Thyroid gland (tissue), 4 donors: ENCODE measurements at regions not wholly inside any gene's neighbourhood (a gene's known extent, or its start where the extent isn't known, plus 50 kb on each side); places are given as distances from the start of the nearest gene placed in this dataset.

Source experiments
- DNase-seq, 2 donors: peaks; one replicate each; pipeline ENCODE4 v3.0.0-alpha.2; 2019
- H3K27ac ChIP-seq, 3 donors: fragments of 200-600 bp; sonication (generic); 1 replicate in 2 of 3; 2 replicates in 1 of 3; pipeline ENCODE4 v1.5.1; 2016 to 2019; ENCODE audit warnings: mild to moderate bottlenecking in 1 of 3, moderate library complexity in 1 of 3
- H3K27me3 ChIP-seq: fragments of 200-600 bp; sonication (generic); one replicate; pipeline ENCODE4 v1.5.1; 2019
- H3K36me3 ChIP-seq, 2 donors: fragments of 200-600 bp; sonication (generic); one replicate each; pipeline ENCODE4 v1.5.1; 2016 to 2019
- H3K4me1 ChIP-seq, 2 donors: fragments of 200-600 bp; sonication (generic); one replicate each; pipeline ENCODE4 v1.5.1; 2017 to 2019
- H3K4me3 ChIP-seq, 3 donors: fragments of 200-600 bp; sonication (generic); replicated peaks in 1 of 3; 1 replicate in 2 of 3; 2 replicates in 1 of 3; pipeline ENCODE4 v1.5.1; 2016; ENCODE audit warnings: mild to moderate bottlenecking in 1 of 3
- H3K9me3 ChIP-seq: fragments of 200-600 bp; sonication (generic); one replicate; pipeline ENCODE4 v1.5.1; 2017
- CTCF ChIP-seq, 6 experiments: fragments of 200-600 bp in 3 of 6; fragments of 450-650 bp in 3 of 6; sonication (generic) in 3 of 6; IDR thresholded peaks; one replicate each; pipeline ENCODE4 v1.5.1; 2016 to 2019; ENCODE audit warnings: antibody characterized with exemption in 6 of 6, mild to moderate bottlenecking in 2 of 6, inconsistent platforms in 1 of 6, moderate library complexity in 1 of 6
- POLR2A ChIP-seq, 2 donors: fragments of 450-650 bp; IDR thresholded peaks; one replicate each; pipeline ENCODE4 v1.6.1; 2017; ENCODE audit warnings: antibody characterized with exemption in 2 of 2, mild to moderate bottlenecking in 2 of 2, moderate library complexity in 1 of 2
- WGBS, 2 donors: methylation state at CpG; one replicate each; pipeline ENCODE4 v1.1.5; 2017; 5-methylcytosine and 5-hydroxymethylcytosine counted together
- intact Hi-C: fragments of 100-400 bp; cut with DNase I; formaldehyde crosslinking; loops from one replicate; pipeline ENCODE4 v1.15.1; 2023

GRCh38 chr5:56359809-56360685 is 126.9 kb upstream of the ANKRD55 start:
- H3K27ac ChIP-seq: peak overlapping the region; percentile 65 to 88 (median 85)
- no peaks in the 10 kb centered on the region for H3K9me3 ChIP-seq
- H3K4me1 ChIP-seq: peaks cover 38 to 42% of the 10 kb centered on the region in 2 donors
- no peaks in the 10 kb centered on the region for H3K27me3 ChIP-seq
- WGBS, 2 donors: 78 to 84% methylated on average over 7 of the region's 7 CpGs
- intact Hi-C loops: no loop called here
- no peak for DNase-seq
- TF ChIP-seq CTCF (IDR thresholded peaks at IDR 0.05) (no peak), POLR2A (IDR thresholded peaks at IDR 0.05) (no peak)
- H3K4me3 ChIP-seq: no peak overlapping the region
- no peaks in the 10 kb centered on the region for H3K36me3 ChIP-seq

DNA sequence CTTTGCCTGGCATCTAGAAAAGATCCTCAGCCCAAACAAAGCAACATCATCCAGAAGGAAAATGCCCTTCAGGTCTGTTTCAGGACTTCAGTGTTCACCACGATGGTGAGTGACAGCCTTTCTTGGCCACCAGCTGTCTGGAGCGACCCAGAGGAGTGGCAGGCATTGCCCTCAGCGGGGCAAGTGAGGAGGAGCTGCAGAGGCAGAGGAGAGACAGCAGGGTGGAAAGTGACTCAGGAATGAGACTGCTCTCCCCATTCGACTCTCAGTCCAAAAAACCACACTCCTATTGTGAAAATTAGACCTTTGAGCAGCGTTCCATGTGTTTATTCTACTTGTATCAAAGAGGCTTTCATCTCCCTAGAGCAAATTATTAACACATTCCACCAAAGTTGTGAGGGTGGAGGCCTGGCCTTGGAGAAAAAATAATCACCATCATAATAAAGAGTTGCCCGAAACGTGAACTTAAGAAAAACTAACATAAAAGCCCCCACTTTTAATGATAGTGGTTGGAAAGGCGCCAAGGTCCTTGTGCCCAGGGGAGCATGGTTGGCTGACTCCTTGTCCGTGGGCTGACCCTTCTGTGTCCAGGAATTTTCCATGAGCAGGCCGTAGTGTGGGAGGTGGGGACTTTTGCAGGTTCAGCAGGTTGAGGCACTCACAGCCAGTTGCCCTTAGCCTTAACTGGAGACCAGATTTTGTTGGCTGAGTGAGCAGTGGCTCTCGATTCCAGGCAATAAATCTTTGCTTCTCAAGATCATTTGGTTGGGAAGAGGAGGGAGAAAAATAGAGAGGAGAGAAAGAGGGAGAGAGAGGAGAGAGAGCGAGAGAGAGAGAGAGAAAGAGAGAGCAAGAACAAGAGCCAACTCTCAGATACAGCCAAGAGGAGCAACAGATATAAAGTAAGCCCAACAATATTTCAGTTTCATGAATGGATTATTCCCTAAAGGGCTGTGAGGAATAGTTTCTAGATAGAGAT is 125.9 kb upstream of the ANKRD55 start:
- Histone ChIP-seq H3K4me1 (peaks cover 38 to 42% of the 10 kb centered on the region in 2 donors), H3K9me3 (no peaks in the 10 kb centered on the region), H3K4me3 (no peak overlapping the region), H3K27me3 (no peaks in the 10 kb centered on the region), H3K27ac (peak overlapping the region; percentile 65 to 88 (median 85)), H3K36me3 (no peaks in the 10 kb centered on the region)
- WGBS, 2 donors: 13 to 16% methylated on average over 12 of the region's 12 CpGs
- peak in 4 of 6 experiments; percentile 14 to 35 (median 24) for TF ChIP-seq CTCF (IDR thresholded peaks at IDR 0.05)
- TF ChIP-seq POLR2A (IDR thresholded peaks at IDR 0.05): peak in 1 of 2 donors; percentile 37
- DNase-seq: peak; percentile 95 to 96
- intact Hi-C loops: no loop called here

DNA sequence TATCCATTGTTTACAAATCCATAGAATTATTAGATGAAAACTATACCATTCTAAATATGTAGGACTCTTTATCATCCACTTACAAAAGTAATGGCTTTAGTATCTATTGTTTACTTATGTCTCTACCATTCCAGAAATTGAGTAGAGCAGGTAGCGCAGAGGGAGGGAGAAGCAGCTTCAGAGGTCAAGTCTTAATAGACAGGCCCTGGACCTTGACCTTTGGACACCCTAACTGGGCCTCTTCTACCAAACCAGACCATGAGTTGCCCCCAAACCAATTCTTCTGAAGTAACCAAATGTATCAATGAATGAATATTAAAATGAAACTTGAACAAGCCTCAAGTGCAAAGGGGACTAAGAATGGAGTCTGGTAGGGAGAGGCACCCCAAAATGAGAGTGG is 124.9 kb upstream of the ANKRD55 start:
- intact Hi-C loops: no loop called here
- no peak for TF ChIP-seq POLR2A (IDR thresholded peaks at IDR 0.05)
- TF ChIP-seq CTCF (IDR thresholded peaks at IDR 0.05): no peak
- WGBS, 2 donors: 97% methylated on average over 1 of the region's 1 CpG
- no peaks in the 10 kb centered on the region for H3K36me3 ChIP-seq
- DNase-seq: no peak
- no peaks in the 10 kb centered on the region for H3K9me3 ChIP-seq
- no peak overlapping the region for H3K4me3 ChIP-seq
- H3K4me1 ChIP-seq: peaks cover 38 to 42% of the 10 kb centered on the region in 2 donors
- peak overlapping the region; percentile 65 to 88 (median 85) for H3K27ac ChIP-seq
- no peaks in the 10 kb centered on the region for H3K27me3 ChIP-seq

DNA sequence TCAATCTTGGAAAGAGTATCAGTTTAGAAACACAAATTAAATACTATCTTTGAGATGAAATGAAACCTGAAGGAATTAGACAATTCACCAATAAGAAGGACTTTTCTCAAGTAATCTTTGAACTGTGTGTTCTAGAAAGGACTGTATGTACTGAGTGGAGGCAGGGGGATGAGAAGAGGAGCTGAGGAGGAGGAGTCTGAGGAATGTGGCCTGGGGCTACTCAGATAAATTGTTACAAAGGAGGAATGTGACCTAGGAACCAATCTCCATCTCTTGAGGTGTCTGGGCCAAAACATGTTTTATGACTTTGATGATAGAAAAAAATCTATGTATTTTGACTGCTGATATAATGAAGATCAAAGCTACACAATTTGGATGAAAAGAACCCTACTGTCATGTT is 124.3 kb upstream of the ANKRD55 start:
- Histone ChIP-seq H3K4me3 (no peak overlapping the region), H3K9me3 (no peaks in the 10 kb centered on the region), H3K27ac (peak overlapping the region; percentile 61 to 88 (median 85)), H3K36me3 (no peaks in the 10 kb centered on the region), H3K27me3 (no peaks in the 10 kb centered on the region), H3K4me1 (peaks cover 38 to 42% of the 10 kb centered on the region in 2 donors)
- intact Hi-C loops: no loop called here
- no peak for DNase-seq
- no peak for TF ChIP-seq CTCF (IDR thresholded peaks at IDR 0.05)
- no peak for TF ChIP-seq POLR2A (IDR thresholded peaks at IDR 0.05)
